ENCODE measurements at regions not wholly inside any gene's neighbourhood (a gene's known extent, or its start where the extent isn't known, plus 50 kb on each side); places are given as distances from the start of the nearest gene placed in this dataset.

DNA sequence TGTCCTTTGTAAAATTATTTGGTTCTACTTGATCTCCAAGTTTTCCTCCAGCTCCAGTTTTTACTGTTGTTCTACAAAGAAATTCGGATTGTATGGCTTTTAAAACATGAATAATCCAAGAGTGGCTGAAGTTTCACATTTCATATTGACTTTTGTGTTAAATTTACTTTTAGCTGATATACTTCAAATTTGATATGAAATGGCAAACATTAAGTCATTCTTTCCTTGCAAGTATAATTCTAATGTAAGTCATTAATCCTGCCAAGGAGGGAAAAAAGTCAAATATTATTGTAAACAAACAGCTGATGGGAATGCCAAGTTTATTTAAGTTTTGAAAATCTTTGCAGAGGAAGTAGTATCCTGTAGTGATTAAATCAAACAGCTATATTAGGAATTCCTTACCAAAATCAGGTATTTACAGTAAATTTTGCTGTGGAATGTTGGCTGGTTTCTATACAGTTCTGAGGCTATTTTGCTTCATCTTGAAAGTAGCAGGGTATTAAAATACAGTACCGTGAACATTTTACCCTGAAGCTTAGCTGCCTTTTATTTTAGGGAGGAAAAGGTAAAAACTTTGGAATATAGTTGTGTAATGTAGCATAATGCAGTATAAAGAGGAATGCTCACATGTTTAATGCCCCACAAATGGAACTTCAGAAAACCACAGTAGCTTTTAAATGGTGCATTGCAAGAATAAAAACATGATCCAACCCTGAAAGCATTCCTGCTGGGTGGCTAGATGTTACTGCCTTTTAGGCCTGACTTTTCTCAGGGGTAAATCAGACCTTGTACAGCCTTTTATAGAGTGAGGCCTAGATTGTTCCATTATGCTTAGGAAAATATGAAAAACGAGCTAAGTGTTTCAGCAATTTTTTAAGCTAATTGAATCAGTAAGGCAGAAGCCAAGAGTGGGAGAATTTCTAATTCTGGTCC lies 62.7 kb upstream of the NT5C1B start:
- TF ChIP-seq EZH2phosphoT487 (IDR thresholded peaks at IDR 0.05; ENCODE audit: insufficient read depth, low read depth) = no peak
- TF ChIP-seq EZH2 (IDR thresholded peaks at IDR 0.05; ENCODE audit: insufficient read depth, poor library complexity, severe bottlenecking) = no peak
